Activated CD4-positive, alpha-beta T cell treated with anti-CD3 and anti-CD28 coated beads, Interleukin-2, amount 50 U/mL, for 16 hours (primary cell): ENCODE measurements at regions not wholly inside any gene's neighbourhood (a gene's known extent, or its start where the extent isn't known, plus 50 kb on each side); places are given as distances from the start of the nearest gene placed in this dataset.
"Not testable (repeated sequence)": the region's sequence is repeated elsewhere in the genome, so short reads cannot be mapped to it uniquely, and the experiment has no call there.

Experiments
- DNase-seq: peaks from one replicate; pipeline ENCODE4 v3.0.0-alpha.2; 2020

GRCh38 chr9:88596376-88596775 is 61.4 kb downstream of the NXNL2 start:
- no peak for DNase-seq

- DNase-seq, result no peak
Observed at GRCh38 chr9:88604836-88605511, 70.0 kb downstream of the NXNL2 start.

- no peak for DNase-seq
Observed at GRCh38 chr9:88605512-88606362, 70.8 kb downstream of the NXNL2 start.

GRCh38 chr9:88614359-88614758 is 79.4 kb downstream of the NXNL2 start:
- no peak for DNase-seq

- DNase-seq, result no peak
Observed at GRCh38 chr9:88623698-88624097, 88.7 kb downstream of the NXNL2 start.

GRCh38 chr9:88628114-88628513 is 93.1 kb downstream of the NXNL2 start:
- DNase-seq, result no peak

- DNase-seq, result no peak
Observed at GRCh38 chr9:88628811-88629210, 93.8 kb downstream of the NXNL2 start.

GRCh38 chr9:88630574-88630973 is 95.6 kb downstream of the NXNL2 start:
- not testable (repeated sequence) for DNase-seq

GRCh38 chr9:88635151-88635550 is 100.2 kb downstream of the NXNL2 start:
- DNase-seq, result no peak

GRCh38 chr9:88641456-88642240 is 106.7 kb downstream of the NXNL2 start:
- DNase-seq, result no peak

- no peak for DNase-seq
Observed at GRCh38 chr9:88642336-88642735, 107.4 kb downstream of the NXNL2 start.

- DNase-seq, result no peak
Observed at GRCh38 chr9:88643931-88644330, 109.0 kb downstream of the NXNL2 start.

GRCh38 chr9:88645172-88645878 is 110.3 kb downstream of the NXNL2 start:
- DNase-seq, result no peak

GRCh38 chr9:88645879-88646199 is 110.9 kb downstream of the NXNL2 start:
- DNase-seq, result no peak

GRCh38 chr9:88646539-88647300 is 111.7 kb downstream of the NXNL2 start:
- no peak for DNase-seq

GRCh38 chr9:88651682-88652633 is 117.0 kb downstream of the NXNL2 start:
- no peak for DNase-seq

GRCh38 chr9:88652876-88653275 is 117.9 kb downstream of the NXNL2 start:
- DNase-seq, result no peak

- DNase-seq, result no peak
Observed at GRCh38 chr9:88653406-88653805, 118.4 kb downstream of the NXNL2 start.

GRCh38 chr9:88653911-88654310 is 118.9 kb downstream of the NXNL2 start:
- no peak for DNase-seq

GRCh38 chr9:88657893-88658292 is 122.9 kb downstream of the NXNL2 start:
- no peak for DNase-seq

- no peak for DNase-seq
Observed at GRCh38 chr9:88658311-88658822, 123.4 kb downstream of the NXNL2 start.
